Cardiac fibroblast (primary cell): ENCODE measurements at regions not wholly inside any gene's neighbourhood (a gene's known extent, or its start where the extent isn't known, plus 50 kb on each side); places are given as distances from the start of the nearest gene placed in this dataset.
"Not testable (repeated sequence)": the region's sequence is repeated elsewhere in the genome, so short reads cannot be mapped to it uniquely, and the experiment has no call there.

Experiments
- DNase-seq, 2 donors: peaks; one replicate each; pipeline versions ENCODE4 v3.0.0 to v3.0.0-alpha.2; 2010; ENCODE audit warnings: low read depth in 2 of 2
- H3K4me3 ChIP-seq, 2 donors: replicated peaks in 1 of 2; 1 replicate in 1 of 2; 2 replicates in 1 of 2; pipeline ENCODE4 v1.5.1; 2011; ENCODE audit warnings: low read depth in 2 of 2, low read length in 2 of 2, mild to moderate bottlenecking in 2 of 2, moderate library complexity in 1 of 2
- CTCF ChIP-seq: IDR thresholded peaks from one replicate; pipeline ENCODE4 v1.5.1; 2011; ENCODE audit warnings: low read depth, mild to moderate bottlenecking, low read length, inconsistent platforms

- DNase-seq = no peak
- TF ChIP-seq CTCF = no peak
- no peak overlapping the region for H3K4me3 ChIP-seq
Measured at GRCh38 chr7:84720456-84721097, 466.3 kb downstream of the SEMA3D start.

GRCh38 chr7:84714765-84715164, 472.1 kb downstream of the SEMA3D start:
- no peak overlapping the region for H3K4me3 ChIP-seq
- no peak for DNase-seq
- no peak for TF ChIP-seq CTCF

GRCh38 chr7:84712374-84713121, 474.3 kb downstream of the SEMA3D start:
- no peak overlapping the region for H3K4me3 ChIP-seq
- DNase-seq = peak; percentile 35 to 40
- no peak for TF ChIP-seq CTCF

GRCh38 chr7:84710538-84710937, 476.3 kb downstream of the SEMA3D start:
- not testable (repeated sequence) for DNase-seq, H3K4me3 ChIP-seq

GRCh38 chr7:84705706-84706105, 481.1 kb downstream of the SEMA3D start:
- no peak overlapping the region for H3K4me3 ChIP-seq
- TF ChIP-seq CTCF = no peak
- DNase-seq = peak in 1 of 2 donors; percentile 33

GRCh38 chr7:84705079-84705478, 481.8 kb downstream of the SEMA3D start:
- DNase-seq = no peak
- TF ChIP-seq CTCF = no peak
- H3K4me3 ChIP-seq = no peak overlapping the region

GRCh38 chr7:84704380-84704779, 482.5 kb downstream of the SEMA3D start:
- no peak for DNase-seq
- H3K4me3 ChIP-seq = no peak overlapping the region
- TF ChIP-seq CTCF = no peak
